ENCODE measurements at regions not wholly inside any gene's neighbourhood (a gene's known extent, or its start where the extent isn't known, plus 50 kb on each side); places are given as distances from the start of the nearest gene placed in this dataset.
"Not testable (repeated sequence)": the region's sequence is repeated elsewhere in the genome, so short reads cannot be mapped to it uniquely, and the experiment has no call there.

DNA sequence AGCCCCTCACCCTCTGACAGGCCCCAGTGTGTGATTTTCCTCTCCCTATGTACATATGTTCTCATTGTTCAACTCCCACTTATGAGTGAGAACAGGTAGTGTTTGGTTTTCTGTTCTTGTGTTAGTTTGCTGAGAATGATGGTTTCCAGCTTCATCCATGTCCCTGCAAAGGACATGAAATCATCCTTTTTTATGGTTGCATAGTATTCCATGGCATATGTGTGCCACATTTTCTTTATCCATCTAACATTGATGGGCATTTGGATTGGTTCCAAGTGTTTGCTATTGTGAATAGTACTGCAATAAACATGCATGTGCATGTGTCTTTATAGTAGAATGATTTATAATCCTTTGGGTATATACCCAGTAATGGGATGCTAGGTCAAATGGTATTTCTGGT lies 223.7 kb upstream of the VLDLR start:
- DNase-seq = not testable (repeated sequence)

DNA sequence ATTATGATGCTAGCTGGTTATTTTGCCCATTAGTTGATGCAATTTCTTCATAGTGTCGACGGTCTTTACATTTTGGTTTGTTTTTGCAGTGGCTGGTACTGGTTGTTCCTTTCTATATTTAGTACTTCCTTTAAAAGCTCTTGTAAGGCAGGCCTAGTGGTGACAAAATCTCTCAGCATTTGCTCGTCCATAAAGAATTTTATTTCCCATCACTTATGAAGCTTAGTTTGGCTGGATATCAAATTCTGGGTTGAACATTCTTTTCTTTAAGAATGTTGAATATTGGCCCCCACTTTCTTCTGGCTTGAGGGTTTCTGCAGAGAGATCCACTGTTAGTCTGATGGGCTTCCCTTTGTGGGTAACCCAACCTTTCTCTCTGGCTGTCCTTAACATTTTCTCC lies 219.8 kb upstream of the VLDLR start:
- DNase-seq = not testable (repeated sequence)

GRCh38 chr9:2403701-2404100 lies 217.9 kb upstream of the VLDLR start:
- no peak for DNase-seq

GRCh38 chr9:2406252-2406651 lies 215.3 kb upstream of the VLDLR start:
- no peak for DNase-seq

- no peak for DNase-seq
Measured at GRCh38 chr9:2407450-2407849, 214.1 kb upstream of the VLDLR start.

- DNase-seq = no peak
Measured at GRCh38 chr9:2411459-2412215, 209.9 kb upstream of the VLDLR start.

- DNase-seq = no peak
Measured at GRCh38 chr9:2413160-2413805, 208.3 kb upstream of the VLDLR start.

DNA sequence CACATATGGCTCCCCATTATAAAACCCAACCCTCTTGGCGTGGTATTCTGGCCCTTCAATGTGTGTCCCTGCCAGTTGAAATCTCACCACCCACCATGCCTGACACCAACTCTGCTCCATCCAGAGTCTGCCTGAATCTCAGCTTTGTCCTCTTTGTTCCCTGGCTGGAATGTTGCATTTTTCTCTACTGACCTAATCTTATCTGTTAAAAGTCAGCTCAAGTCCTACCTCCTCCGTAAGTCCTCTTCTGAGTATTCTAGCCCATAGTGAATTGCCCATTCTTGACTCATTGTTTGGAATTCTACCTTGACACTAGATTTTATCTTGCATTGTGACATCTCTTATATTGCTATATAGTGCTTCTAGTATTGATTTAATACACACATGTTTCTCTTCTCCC lies 207.1 kb upstream of the VLDLR start:
- DNase-seq = no peak

GRCh38 chr9:2415326-2415725 lies 206.3 kb upstream of the VLDLR start:
- no peak for DNase-seq

DNA sequence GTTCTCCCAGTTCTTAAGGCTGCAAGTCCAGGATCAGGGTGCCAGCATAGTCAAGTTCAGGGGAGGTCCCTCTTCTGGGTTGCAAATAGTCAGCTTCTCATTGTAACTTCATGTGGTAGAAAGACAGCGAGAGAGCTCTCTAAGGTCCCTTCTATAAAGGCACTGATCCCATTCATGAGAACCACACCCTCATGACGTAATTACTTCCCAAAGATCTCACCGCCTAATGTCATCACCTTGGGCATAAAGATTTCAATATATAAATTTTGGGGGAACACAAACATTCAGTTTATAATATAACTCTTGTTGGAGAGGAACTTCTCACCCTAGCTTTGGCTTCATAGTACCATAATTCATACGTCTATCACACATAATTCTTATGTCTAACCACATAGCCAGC lies 203.9 kb upstream of the VLDLR start:
- DNase-seq = no peak

DNA sequence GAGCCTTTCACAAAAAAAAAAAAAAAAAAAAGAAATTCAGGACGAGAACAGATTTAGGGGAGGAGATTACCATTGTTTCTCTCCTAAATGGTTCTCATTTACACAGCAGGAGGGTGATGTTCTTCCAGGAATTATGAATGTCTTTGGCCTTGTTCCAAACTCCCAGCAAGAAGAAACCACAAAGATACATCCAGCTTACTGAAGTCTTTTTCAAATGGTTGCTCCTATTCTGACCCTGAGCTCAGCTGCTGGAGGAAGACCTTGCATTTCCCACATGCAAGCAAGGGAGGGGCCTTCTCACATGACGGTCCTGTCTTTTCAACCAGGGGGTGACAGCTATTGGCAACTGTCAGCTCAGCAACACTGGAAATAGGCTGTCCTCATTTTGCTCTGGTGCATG lies 203.0 kb upstream of the VLDLR start:
- DNase-seq = no peak

- no peak for DNase-seq
Measured at GRCh38 chr9:2419347-2419746, 202.2 kb upstream of the VLDLR start.

DNA sequence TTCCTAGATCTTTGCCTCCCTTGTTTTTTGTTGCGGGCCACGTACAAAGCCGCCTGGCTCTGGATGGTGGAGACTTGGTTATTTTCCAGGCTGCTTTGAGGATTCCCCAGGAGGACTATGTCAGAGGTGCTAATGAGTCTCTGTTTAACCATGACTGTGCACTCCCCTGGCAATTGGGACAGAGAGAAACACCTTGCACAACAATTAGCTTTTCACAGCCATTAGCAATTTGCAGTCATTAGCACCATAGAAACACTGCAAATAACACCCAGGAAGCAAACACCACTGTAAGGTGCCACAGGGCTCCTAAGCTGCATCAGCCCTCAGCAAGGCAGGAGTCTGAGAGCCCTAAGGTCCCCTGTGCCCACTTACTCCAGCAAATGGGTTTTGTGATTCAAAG lies 201.0 kb upstream of the VLDLR start:
- no peak for DNase-seq

DNA sequence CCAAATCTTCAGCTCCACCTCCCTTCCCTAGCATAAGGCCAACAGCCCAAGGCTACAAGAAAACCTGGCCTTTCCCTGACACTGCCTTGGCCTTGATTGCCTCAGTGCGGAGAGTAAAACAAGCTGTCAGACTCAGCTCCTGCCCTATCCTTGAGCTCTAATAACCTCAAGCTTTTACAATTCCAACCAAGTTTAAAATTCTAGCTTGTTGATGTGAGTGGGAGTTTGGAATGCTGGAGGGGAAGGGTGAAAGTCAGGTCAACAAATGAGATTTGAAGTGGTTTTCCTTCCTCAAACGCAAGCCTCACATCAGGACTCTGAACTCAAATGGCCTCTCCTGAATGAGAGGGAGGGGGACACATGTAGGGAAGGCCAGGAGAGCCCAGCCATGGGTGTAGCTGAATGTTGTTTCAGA lies 197.0 kb upstream of the VLDLR start:
- no peak for DNase-seq

GRCh38 chr9:2425676-2426075 lies 195.9 kb upstream of the VLDLR start:
- DNase-seq = no peak

- no peak for DNase-seq
Measured at GRCh38 chr9:2427120-2427891, 194.3 kb upstream of the VLDLR start.

- no peak for DNase-seq
Measured at GRCh38 chr9:2439957-2440356, 181.6 kb upstream of the VLDLR start.

GRCh38 chr9:2443933-2444332 lies 177.7 kb upstream of the VLDLR start:
- not testable (repeated sequence) for DNase-seq

DNA sequence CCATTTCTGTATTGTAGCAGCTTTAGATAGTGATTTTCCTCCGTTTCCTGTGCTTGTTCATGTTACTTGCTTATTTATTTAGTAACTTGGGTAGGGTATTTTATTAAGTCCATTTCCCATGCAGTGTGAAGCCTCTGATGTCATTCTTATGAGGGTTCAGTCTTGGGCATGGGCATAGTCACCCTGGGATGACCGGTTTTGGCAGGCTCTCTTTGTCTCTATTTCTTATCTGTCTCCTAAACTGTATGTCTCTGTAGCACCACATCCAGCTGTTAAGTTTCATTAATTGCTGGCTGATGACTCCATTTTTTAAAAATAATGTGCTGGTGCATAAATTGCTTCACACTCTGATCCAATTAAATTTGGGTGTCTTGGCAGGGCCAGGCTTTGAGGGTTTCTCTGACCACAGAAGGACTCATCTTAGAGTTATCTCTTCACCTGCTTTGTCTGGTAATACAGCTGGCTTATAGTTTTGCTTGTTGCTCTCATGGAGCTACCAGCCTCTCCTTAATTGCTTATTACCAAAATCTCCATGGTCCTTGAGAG lies 173.3 kb upstream of the VLDLR start:
- no peak for DNase-seq

DNA sequence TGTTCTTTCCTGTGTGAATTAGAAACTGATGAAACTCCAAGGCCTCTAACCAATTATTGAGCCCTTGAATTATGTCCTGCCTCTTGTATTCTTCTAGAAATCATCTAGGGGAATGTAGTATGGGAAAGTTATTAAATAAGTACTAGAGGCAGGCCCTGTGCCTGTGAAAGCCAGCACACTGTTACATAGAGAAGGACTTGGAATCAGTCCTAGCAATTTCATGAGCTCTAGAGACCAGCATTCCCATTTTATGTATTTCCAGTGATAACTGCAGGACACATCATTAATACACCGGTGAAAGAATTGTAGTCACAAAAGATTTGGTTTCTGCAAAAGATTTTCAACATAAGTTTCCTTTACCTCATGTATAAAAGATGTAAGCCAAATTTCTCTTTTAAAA lies 168.5 kb upstream of the VLDLR start:
- DNase-seq = no peak

DNA sequence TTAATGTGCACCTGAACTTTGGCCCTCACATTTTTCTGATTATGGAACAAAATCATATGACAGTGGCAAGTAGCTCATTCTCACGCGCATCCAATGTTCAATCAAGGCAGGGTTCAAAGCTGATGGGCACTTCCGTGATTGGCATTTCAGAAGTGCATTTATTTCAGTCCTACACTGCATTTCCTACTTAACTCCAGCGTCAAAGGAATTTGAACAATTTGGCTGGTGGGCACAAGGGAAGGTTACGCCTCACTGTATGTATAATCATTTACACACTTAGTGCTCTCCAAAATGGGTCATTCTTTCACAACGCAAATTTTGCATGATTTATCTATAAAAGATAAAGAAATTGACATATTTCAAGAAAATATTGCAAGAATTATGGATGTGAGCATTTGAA lies 167.9 kb upstream of the VLDLR start:
- no peak for DNase-seq

GRCh38 chr9:2459756-2460155 lies 161.8 kb upstream of the VLDLR start:
- no peak for DNase-seq

GRCh38 chr9:2461892-2462291 lies 159.7 kb upstream of the VLDLR start:
- no peak for DNase-seq

GRCh38 chr9:2464624-2465023 lies 157.0 kb upstream of the VLDLR start:
- no peak for DNase-seq
